ENCODE measurements at regions not wholly inside any gene's neighbourhood (a gene's known extent, or its start where the extent isn't known, plus 50 kb on each side); places are given as distances from the start of the nearest gene placed in this dataset.

GRCh38 chr1:201633297-201633696 lies 94.4 kb downstream of the NAV1 start (continued):
- TF ChIP-seq RBBP5 (IDR thresholded peaks at IDR 0.05; ENCODE audit: borderline replicate concordance, low read depth, low read length): no peak
- no peak for TF ChIP-seq KDM1A (IDR thresholded peaks at IDR 0.05; ENCODE audit: borderline replicate concordance, low read length)
- TF ChIP-seq, protein P1, sequence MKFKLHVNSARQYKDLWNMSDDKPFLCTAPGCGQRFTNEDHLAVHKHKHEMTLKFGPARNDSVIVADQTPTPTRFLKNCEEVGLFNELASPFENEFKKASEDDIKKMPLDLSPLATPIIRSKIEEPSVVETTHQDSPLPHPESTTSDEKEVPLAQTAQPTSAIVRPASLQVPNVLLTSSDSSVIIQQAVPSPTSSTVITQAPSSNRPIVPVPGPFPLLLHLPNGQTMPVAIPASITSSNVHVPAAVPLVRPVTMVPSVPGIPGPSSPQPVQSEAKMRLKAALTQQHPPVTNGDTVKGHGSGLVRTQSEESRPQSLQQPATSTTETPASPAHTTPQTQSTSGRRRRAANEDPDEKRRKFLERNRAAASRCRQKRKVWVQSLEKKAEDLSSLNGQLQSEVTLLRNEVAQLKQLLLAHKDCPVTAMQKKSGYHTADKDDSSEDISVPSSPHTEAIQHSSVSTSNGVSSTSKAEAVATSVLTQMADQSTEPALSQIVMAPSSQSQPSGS (IDR thresholded peaks at IDR 0.05; ENCODE audit: low read length): no peak
- TF ChIP-seq TCF12 (IDR thresholded peaks at IDR 0.05; ENCODE audit: low read depth, low read length): no peak
- no peak for TF ChIP-seq HDAC6 (IDR thresholded peaks at IDR 0.05; ENCODE audit: low read depth, low read length)

Data from H1 (cell line).